OCI-LY3 (cell line): ENCODE measurements at regions not wholly inside any gene's neighbourhood (a gene's known extent, or its start where the extent isn't known, plus 50 kb on each side); places are given as distances from the start of the nearest gene placed in this dataset.

Experiments used
- H2AFZ ChIP-seq: fragments of 200-600, 300-600 bp; shearing (Covaris generic); 2 replicates; pipeline ENCODE4 v1.6.0; 2014; ENCODE audit warnings: antibody characterized with exemption, low read depth, low read length
- H3K27ac ChIP-seq: fragments of 200-600, 300-600 bp; sonication (generic); 2 replicates; pipeline ENCODE4 v1.5.1; 2014; ENCODE audit warnings: mild to moderate bottlenecking, low read length, moderate library complexity, mixed read lengths
- H3K27me3 ChIP-seq: fragments of 200-600, 300-600 bp; sonication (generic); 2 replicates; pipeline ENCODE4 v1.6.1; 2014; ENCODE audit warnings: low read depth, low read length, mixed read lengths
- H3K36me3 ChIP-seq: fragments of 200-600, 300-600 bp; sonication (generic); replicated peaks from 2 replicates; pipeline ENCODE3; 2014; ENCODE audit warnings: low read depth, low read length, mixed read lengths
- H3K4me1 ChIP-seq: fragments of 300-600, 200-600 bp; sonication (generic); 2 replicates; pipeline ENCODE4 v1.6.1; 2014; ENCODE audit warnings: low read length, mixed read lengths
- H3K4me2 ChIP-seq: fragments of 200-600, 300-600 bp; sonication (generic); 2 replicates; pipeline ENCODE4 v1.6.1; 2014; ENCODE audit warnings: low read length, mixed read lengths
- H3K4me3 ChIP-seq: fragments of 300-600, 200-600 bp; sonication (generic); 2 replicates; pipeline ENCODE4 v1.5.1; 2014; ENCODE audit warnings: antibody characterized with exemption, mild to moderate bottlenecking, low read length, moderate library complexity
- H3K79me2 ChIP-seq: fragments of 300-600, 200-600 bp; shearing (Covaris generic); 2 replicates; pipeline ENCODE4 v1.6.1; 2014; ENCODE audit warnings: mild to moderate bottlenecking, low read length, mixed read lengths
- H3K9ac ChIP-seq: fragments of 300-600, 200-600 bp; shearing (Covaris generic); 2 replicates; pipeline ENCODE4 v1.6.0; 2014; ENCODE audit warnings: mild to moderate bottlenecking, low read length, moderate library complexity
- H3K9me3 ChIP-seq: fragments of 200-600, 300-600 bp; shearing (Covaris generic); 2 replicates; pipeline ENCODE4 v1.6.1; 2014; ENCODE audit warnings: low read length, mixed read lengths; ENCODE audit not compliant: insufficient read depth
- H4K20me1 ChIP-seq: fragments of 200-600, 300-600 bp; sonication (generic); 2 replicates; pipeline ENCODE4 v1.6.1; 2016; ENCODE audit warnings: low read length, mixed read lengths; ENCODE audit not compliant: insufficient read depth
- EZH2phosphoT487 ChIP-seq: fragments of 200-600 bp; shearing (Covaris generic); IDR thresholded peaks from 2 replicates; pipeline ENCODE4 v1.6.1; 2018; ENCODE audit warnings: antibody characterized with exemption, mixed run types, low read depth
- TF ChIP-seq, protein P1 (sequence below): fragments of 200-600, 300-600 bp; sonication (generic); IDR thresholded peaks from 2 replicates; pipeline ENCODE4 v1.5.1; 2014; ENCODE audit warnings: antibody characterized with exemption, low read length, low read depth

DNA sequence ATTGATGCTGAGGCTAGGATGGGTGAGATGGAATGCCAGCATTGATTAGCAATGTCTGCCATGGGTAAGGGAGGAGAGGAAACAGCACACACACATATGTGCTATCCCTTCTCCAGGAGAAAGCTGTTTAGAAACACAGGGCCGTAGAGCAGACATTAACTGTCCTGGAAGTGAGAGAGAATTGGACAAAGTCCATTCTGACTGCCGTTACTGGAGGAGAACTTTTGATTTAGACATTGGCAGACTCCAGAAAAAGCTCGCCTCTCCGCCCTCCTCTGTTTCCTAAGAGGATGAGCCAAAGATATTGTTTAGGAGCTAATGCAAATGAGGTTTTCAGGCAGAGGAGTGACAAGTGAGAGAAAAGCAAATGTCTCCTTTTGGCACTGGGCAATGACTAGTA is 237.0 kb downstream of the HAPSTR1 start:
- TF ChIP-seq, protein P1, sequence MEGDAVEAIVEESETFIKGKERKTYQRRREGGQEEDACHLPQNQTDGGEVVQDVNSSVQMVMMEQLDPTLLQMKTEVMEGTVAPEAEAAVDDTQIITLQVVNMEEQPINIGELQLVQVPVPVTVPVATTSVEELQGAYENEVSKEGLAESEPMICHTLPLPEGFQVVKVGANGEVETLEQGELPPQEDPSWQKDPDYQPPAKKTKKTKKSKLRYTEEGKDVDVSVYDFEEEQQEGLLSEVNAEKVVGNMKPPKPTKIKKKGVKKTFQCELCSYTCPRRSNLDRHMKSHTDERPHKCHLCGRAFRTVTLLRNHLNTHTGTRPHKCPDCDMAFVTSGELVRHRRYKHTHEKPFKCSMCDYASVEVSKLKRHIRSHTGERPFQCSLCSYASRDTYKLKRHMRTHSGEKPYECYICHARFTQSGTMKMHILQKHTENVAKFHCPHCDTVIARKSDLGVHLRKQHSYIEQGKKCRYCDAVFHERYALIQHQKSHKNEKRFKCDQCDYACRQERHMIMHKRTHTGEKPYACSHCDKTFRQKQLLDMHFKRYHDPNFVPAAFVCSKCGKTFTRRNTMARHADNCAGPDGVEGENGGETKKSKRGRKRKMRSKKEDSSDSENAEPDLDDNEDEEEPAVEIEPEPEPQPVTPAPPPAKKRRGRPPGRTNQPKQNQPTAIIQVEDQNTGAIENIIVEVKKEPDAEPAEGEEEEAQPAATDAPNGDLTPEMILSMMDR: no peak
- no peak for TF ChIP-seq EZH2phosphoT487
- Histone ChIP-seq H3K79me2 (no peaks in the 10 kb centered on the region), H3K27me3 (peaks cover 37% of the 10 kb centered on the region), H3K36me3 (no peaks in the 10 kb centered on the region), H3K9ac (no peak overlapping the region), H3K4me1 (no peaks in the 10 kb centered on the region), H3K4me2 (no peak overlapping the region), H3K9me3 (no peaks in the 10 kb centered on the region), H3K27ac (no peak overlapping the region), H3K4me3 (no peak overlapping the region), H4K20me1 (no peaks in the 10 kb centered on the region), H2AFZ (no peak overlapping the region)

DNA sequence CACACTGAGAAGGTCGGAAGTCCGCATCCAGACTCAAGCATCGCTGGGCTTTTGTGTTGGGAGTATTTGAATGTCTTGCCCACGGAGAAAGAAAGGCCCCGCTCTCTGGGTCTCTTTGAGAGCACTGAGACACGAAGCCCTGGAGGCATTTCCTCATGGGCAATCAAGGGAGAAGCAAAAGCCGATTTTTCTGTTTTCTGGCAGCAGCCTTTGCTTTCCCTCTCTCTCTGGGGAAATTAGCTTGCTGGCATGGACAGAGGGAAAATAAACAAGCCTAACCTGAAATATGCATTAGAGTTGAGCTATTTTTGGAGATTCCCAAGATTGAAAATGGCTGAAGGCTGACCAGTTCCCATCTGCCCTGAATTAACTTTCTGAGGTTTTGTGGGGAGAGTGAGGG is 238.7 kb downstream of the HAPSTR1 start:
- Histone ChIP-seq H3K79me2 (no peaks in the 10 kb centered on the region), H2AFZ (no peak overlapping the region), H3K4me3 (no peak overlapping the region), H3K27me3 (peaks cover 37% of the 10 kb centered on the region), H3K9me3 (no peaks in the 10 kb centered on the region), H3K27ac (no peak overlapping the region), H4K20me1 (no peaks in the 10 kb centered on the region), H3K4me1 (no peaks in the 10 kb centered on the region), H3K9ac (no peak overlapping the region), H3K4me2 (no peak overlapping the region), H3K36me3 (no peaks in the 10 kb centered on the region)
- TF ChIP-seq EZH2phosphoT487: no peak
- TF ChIP-seq, protein P1: no peak

DNA sequence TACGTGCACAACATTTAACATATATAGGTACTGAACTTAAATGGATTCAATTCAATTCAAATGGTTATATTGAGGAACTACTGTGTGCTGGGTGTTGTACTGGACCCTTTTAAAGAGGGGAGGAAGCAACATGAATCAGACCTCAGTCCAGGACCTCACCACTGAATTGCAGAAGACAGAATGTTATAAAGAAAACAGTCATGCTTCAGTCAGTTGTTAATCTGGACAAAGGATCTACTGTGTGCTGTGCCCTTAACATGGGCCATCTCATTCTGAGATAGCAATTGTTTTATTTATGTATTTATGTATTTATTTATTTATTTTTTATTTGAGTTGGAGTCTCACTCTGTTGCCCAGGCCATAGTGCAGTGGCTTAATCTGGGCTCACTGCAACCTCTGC is 240.1 kb downstream of the HAPSTR1 start:
- H3K9me3 ChIP-seq: no peaks in the 10 kb centered on the region
- no peaks in the 10 kb centered on the region for H3K4me1 ChIP-seq
- H3K4me2 ChIP-seq: no peak overlapping the region
- no peak overlapping the region for H3K9ac ChIP-seq
- no peak overlapping the region for H3K27ac ChIP-seq
- peaks cover 37% of the 10 kb centered on the region for H3K27me3 ChIP-seq
- TF ChIP-seq EZH2phosphoT487: no peak
- TF ChIP-seq, protein P1: no peak
- H3K79me2 ChIP-seq: no peaks in the 10 kb centered on the region
- no peaks in the 10 kb centered on the region for H3K36me3 ChIP-seq
- no peaks in the 10 kb centered on the region for H4K20me1 ChIP-seq
- H2AFZ ChIP-seq: no peak overlapping the region
- no peak overlapping the region for H3K4me3 ChIP-seq

DNA sequence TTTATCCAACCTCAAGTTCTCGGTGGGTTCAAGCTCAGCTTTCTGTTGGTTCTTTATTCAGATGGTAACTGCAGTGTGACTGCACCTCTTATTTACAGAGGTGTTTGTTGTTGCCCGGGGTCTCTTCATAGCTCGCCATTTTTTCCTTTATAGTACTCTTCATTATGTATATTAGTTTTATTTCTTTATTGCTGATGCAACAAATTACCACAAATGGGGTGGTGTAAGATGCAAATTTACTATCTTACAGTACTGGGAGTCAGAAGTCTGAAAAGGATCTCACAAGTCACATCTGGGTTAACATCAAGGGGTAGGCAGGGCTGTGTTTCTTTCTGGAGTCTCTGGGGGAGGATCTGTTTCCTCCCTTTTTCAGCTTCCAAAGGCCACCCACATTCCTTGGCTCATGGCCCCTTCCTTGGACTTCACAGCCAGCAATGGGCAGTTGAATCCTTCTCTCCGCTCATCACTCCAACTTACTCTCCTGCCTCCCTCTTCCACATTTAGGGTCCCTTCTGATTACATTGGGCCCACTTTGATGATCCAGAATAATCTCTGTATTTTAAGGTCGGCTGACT is 241.2 kb downstream of the HAPSTR1 start:
- Histone ChIP-seq H3K36me3 (no peaks in the 10 kb centered on the region), H4K20me1 (no peaks in the 10 kb centered on the region), H3K4me1 (no peaks in the 10 kb centered on the region), H2AFZ (no peak overlapping the region), H3K27me3 (peaks cover 38% of the 10 kb centered on the region), H3K4me2 (no peak overlapping the region), H3K9ac (no peak overlapping the region), H3K27ac (no peak overlapping the region), H3K4me3 (no peak overlapping the region), H3K9me3 (no peaks in the 10 kb centered on the region), H3K79me2 (no peaks in the 10 kb centered on the region)
- TF ChIP-seq EZH2phosphoT487: no peak
- TF ChIP-seq, protein P1: no peak
